Choroid plexus epithelial cell (primary cell): ENCODE measurements at regions not wholly inside any gene's neighbourhood (a gene's known extent, or its start where the extent isn't known, plus 50 kb on each side); places are given as distances from the start of the nearest gene placed in this dataset.
"Not testable (repeated sequence)": the region's sequence is repeated elsewhere in the genome, so short reads cannot be mapped to it uniquely, and the experiment has no call there.

Source experiments
- DNase-seq: peaks from one replicate; pipeline ENCODE4 v3.0.0-alpha.2; 2010; ENCODE audit warnings: low read depth
- H3K4me3 ChIP-seq: 2 replicates; pipeline ENCODE4 v1.5.1; 2011; ENCODE audit warnings: low read depth, mild to moderate bottlenecking, control low read depth, low read length, moderate library complexity
- CTCF ChIP-seq: conservative IDR thresholded peaks from 2 replicates; pipeline ENCODE4 v1.5.1; 2011; ENCODE audit warnings: low read depth, mild to moderate bottlenecking, control low read depth, inconsistent platforms, low read length, moderate library complexity

- H3K4me3 ChIP-seq: no peak overlapping the region
- no peak for DNase-seq
- no peak for TF ChIP-seq CTCF
Measured at GRCh38 chr3:162984746-162985145, 1488.1 kb downstream of the OTOL1 start.

DNA sequence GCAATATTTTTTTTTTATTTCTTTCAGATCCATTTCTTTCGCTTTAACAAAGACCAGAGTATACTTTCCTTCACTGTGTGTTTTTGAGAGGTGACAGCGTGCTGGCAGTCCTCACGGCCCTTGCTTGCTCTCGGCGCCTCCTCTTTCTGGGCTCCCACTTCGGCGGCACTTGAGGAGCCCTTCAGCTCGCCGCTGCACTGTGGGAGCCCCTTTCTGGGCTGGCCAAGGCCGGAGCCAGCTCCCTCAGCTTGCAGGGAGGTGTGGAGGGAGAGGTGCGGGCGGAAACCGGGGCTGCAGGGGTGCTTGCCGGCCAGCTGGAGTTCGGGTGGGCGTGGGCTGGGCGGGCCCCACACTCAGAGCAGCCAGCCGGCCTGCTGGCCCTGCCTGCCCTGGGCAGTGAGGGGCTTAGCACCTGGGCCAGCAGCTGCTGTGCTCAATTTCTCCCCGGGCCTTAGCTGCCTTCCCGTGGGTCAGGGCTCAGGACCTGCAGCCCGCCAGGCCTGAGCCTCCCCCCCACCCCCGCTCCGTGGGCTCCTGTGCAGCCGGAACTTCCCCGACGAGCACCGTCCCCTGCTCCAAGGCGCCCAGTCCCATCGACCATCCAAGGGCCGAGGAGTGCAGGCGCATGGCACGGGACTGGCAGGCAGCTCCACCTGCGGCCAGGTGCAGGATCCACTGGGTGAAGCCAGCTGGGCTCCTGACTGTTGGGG lies 1490.6 kb downstream of the OTOL1 start:
- DNase-seq, H3K4me3 ChIP-seq: not testable (repeated sequence)

DNA sequence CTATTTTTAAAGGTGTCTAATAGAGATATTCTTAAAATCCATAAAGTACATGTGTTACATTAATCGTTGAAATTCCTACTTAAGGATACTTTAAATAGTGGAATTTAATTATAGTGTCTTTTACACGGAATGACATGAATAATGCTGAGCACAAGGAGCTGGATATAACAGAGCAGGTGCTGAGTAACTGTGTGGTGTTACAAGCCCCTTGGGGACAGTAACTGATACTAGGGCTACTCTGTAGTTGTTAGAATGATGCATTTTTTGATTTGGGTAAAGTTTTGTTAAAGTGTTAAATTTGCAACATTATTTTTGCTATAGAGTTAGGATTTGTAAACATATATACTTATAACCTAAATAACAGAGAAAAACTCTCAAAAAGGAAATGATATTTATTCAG lies 1496.1 kb downstream of the OTOL1 start:
- no peak for DNase-seq
- no peak for TF ChIP-seq CTCF
- H3K4me3 ChIP-seq: no peak overlapping the region

DNA sequence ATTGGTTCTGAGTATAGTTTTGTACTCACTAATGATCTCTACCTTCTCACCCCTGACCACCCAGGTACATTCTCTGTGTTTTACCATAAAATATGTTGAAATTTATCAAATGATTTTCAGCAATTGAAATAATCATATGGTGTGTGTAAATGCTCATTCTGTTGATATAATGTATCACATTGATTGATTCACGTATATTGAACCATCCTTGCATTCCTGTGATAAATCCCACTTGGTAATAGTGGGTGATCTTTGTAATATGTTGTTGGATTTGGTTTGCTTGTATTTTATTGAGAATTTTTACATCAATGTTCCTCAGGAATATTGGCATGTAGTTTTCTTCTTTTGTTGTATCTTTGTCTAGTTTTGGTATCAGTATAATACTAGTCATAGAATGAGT lies 1497.6 kb downstream of the OTOL1 start:
- DNase-seq: no peak
- no peak for TF ChIP-seq CTCF
- H3K4me3 ChIP-seq: no peak overlapping the region

DNA sequence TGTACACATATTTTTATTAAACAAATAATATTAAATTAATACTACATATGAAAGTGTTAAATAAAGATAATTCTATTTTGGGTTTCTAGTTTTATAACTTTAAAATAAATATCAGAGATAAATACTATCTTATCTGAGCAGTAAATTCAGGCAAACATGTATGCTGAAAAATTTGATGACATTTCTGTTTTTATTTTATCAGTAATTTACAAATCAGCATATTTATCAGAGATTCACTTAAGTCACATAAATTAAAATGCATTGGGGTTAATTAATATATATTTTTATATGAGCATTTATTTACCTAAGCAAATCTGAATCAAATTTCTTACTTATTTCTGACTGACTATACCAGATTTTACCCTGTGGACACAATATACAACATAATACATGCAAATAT lies 1499.8 kb downstream of the OTOL1 start:
- no peak for DNase-seq
- no peak for TF ChIP-seq CTCF
- H3K4me3 ChIP-seq: no peak overlapping the region

- H3K4me3 ChIP-seq: no peak overlapping the region
- TF ChIP-seq CTCF: no peak
- DNase-seq: no peak
Measured at GRCh38 chr3:162998205-162998604, 1501.6 kb downstream of the OTOL1 start.

GRCh38 chr3:163011596-163011995 lies 1515.0 kb downstream of the OTOL1 start:
- no peak for TF ChIP-seq CTCF
- no peak overlapping the region for H3K4me3 ChIP-seq
- DNase-seq: no peak

DNA sequence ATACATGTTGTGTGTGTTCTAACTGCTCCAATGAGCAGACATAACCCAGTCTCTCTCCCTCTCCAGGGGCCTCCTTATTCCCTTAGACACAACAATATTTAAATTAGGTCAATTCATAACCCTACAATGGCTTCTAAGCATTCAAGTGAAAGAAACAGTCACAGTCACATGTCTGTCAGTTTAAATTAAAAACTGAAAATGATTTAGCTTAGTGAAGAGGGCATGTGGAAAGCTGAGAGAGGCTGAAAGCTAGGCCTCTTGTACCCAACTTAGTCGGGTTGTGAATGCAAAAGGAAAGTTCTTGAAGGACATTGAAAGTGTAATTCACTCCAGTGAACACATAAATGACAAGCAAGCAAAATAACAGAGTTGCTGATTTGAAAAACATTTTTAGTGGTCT lies 1519.6 kb downstream of the OTOL1 start:
- no peak for DNase-seq
- H3K4me3 ChIP-seq: no peak overlapping the region
- TF ChIP-seq CTCF: no peak
